ENCODE measurements at regions not wholly inside any gene's neighbourhood (a gene's known extent, or its start where the extent isn't known, plus 50 kb on each side); places are given as distances from the start of the nearest gene placed in this dataset.

DNA sequence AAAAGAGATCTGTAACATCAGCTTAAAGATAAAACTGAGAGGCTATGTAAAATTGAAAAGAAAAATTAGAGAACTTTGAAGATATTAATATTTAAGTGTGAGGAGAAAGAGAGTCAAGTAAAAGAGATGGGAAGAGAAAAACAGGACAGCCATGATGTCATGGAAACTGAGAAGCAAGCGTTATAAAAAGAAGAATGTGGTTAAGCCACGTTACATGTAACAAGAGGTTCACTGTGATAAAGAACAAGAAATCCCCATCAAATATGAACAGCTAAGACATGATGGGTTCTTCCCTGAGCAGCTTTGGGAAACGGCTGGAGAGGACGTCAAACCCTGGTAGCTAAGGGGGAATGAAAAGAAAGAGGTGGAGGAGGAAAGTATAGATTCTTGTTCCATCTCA lies 1269.3 kb upstream of the TENM3 start:
- H3K27me3 ChIP-seq (ENCODE audit: insufficient read depth, low read depth): no peaks in the 10 kb centered on the region
- H3K36me3 ChIP-seq (ENCODE audit: insufficient read depth): no peaks in the 10 kb centered on the region
- H3K9ac ChIP-seq: no peak overlapping the region
- no peak overlapping the region for H3K4me3 ChIP-seq (IDR thresholded peaks at IDR 0.05; ENCODE audit: insufficient read depth, low read depth, low read length)
- H3K79me2 ChIP-seq (ENCODE audit: insufficient read depth, low read depth): no peaks in the 10 kb centered on the region
- no peak overlapping the region for H3K27ac ChIP-seq
- H3K4me2 ChIP-seq: no peak overlapping the region
- H3K4me1 ChIP-seq (ENCODE audit: low read depth, poor library complexity, severe bottlenecking): peaks cover 9% of the 10 kb centered on the region
- TF ChIP-seq, protein P1, sequence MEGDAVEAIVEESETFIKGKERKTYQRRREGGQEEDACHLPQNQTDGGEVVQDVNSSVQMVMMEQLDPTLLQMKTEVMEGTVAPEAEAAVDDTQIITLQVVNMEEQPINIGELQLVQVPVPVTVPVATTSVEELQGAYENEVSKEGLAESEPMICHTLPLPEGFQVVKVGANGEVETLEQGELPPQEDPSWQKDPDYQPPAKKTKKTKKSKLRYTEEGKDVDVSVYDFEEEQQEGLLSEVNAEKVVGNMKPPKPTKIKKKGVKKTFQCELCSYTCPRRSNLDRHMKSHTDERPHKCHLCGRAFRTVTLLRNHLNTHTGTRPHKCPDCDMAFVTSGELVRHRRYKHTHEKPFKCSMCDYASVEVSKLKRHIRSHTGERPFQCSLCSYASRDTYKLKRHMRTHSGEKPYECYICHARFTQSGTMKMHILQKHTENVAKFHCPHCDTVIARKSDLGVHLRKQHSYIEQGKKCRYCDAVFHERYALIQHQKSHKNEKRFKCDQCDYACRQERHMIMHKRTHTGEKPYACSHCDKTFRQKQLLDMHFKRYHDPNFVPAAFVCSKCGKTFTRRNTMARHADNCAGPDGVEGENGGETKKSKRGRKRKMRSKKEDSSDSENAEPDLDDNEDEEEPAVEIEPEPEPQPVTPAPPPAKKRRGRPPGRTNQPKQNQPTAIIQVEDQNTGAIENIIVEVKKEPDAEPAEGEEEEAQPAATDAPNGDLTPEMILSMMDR (conservative IDR thresholded peaks at IDR 0.05; ENCODE audit: low read depth, low read length): no peak
- no peaks in the 10 kb centered on the region for H4K20me1 ChIP-seq (ENCODE audit: insufficient read depth)
- H2AFZ ChIP-seq (ENCODE audit: low read depth): no peak overlapping the region

DNA sequence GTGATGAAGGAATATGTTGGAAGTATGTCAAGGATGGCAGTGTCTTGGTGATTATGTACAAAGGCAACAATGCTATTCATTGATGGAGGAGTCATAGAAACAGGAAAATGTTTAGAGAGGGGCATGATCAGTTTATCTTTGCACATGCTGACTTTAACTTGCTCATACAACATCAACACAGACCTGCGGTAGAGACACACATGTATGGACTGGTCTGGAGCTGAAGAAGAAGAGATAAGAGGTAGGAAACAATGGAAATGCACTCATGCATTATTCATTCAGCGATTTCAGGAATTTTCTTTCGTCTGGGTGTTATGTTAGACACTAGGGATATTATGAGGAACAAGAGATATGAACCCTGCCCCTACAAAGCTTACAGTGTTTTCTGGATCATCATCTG lies 1252.3 kb upstream of the TENM3 start:
- Histone ChIP-seq H3K36me3 (ENCODE audit: insufficient read depth) (no peaks in the 10 kb centered on the region), H3K4me3 (IDR thresholded peaks at IDR 0.05; ENCODE audit: insufficient read depth, low read depth, low read length) (no peak overlapping the region), H3K4me1 (ENCODE audit: low read depth, poor library complexity, severe bottlenecking) (no peaks in the 10 kb centered on the region), H4K20me1 (ENCODE audit: insufficient read depth) (no peaks in the 10 kb centered on the region), H3K27ac (no peak overlapping the region), H2AFZ (ENCODE audit: low read depth) (no peak overlapping the region), H3K4me2 (no peak overlapping the region), H3K79me2 (ENCODE audit: insufficient read depth, low read depth) (no peaks in the 10 kb centered on the region), H3K9ac (no peak overlapping the region), H3K27me3 (ENCODE audit: insufficient read depth, low read depth) (no peaks in the 10 kb centered on the region)
- TF ChIP-seq, protein P1 (conservative IDR thresholded peaks at IDR 0.05; ENCODE audit: low read depth, low read length): no peak

DNA sequence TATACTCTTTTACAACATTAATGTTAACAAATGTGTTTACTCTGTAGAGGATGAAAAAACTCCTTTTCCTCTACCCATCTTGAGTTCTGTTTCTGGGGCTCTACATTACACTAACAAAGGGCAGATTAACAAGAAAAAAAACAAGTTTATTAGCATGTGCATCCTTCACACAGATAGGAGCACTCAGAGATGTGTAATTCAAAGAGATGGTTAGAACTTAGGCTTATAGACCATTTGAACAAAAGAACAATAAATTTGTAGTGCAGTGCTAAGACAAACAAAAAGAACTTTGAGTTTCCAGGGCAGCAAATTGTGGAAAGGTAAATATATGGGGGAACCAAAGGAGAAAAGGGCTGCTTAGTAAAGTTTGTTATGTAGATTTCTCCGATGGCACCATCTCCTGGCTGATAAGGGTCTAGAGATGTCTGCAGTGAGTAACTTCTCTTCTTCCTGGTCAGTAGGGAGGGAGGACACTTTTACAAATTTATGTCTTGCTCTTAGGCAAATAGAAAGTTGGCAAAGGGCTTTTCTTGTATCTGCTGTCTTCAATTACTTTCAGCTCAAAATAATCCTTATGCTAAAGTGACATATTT lies 1249.9 kb upstream of the TENM3 start:
- Histone ChIP-seq H3K9ac (no peak overlapping the region), H2AFZ (ENCODE audit: low read depth) (no peak overlapping the region), H3K4me2 (no peak overlapping the region), H4K20me1 (ENCODE audit: insufficient read depth) (no peaks in the 10 kb centered on the region), H3K79me2 (ENCODE audit: insufficient read depth, low read depth) (no peaks in the 10 kb centered on the region), H3K27ac (no peak overlapping the region), H3K36me3 (ENCODE audit: insufficient read depth) (no peaks in the 10 kb centered on the region), H3K4me1 (ENCODE audit: low read depth, poor library complexity, severe bottlenecking) (no peaks in the 10 kb centered on the region), H3K27me3 (ENCODE audit: insufficient read depth, low read depth) (no peaks in the 10 kb centered on the region), H3K4me3 (IDR thresholded peaks at IDR 0.05; ENCODE audit: insufficient read depth, low read depth, low read length) (no peak overlapping the region)
- TF ChIP-seq, protein P1 (conservative IDR thresholded peaks at IDR 0.05; ENCODE audit: low read depth, low read length): no peak

DNA sequence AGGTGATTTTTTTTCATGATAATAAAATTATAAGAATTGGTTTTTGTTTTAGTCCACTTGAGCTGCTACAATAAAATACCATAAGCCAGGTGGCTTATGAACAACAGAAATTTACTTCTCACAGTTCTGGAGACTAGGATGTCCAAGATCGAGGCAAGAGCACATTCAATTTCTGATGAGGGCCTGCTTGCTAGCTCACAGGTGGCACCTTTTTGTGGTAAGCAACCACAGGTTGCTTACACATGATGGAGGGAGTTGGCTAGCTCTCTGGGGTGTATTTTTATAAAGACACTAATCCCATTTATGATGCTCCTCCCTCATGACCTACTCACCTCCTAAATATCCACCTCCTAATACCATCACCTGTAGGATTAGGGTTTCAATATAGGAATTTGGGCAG lies 1248.5 kb upstream of the TENM3 start:
- Histone ChIP-seq H3K27ac (no peak overlapping the region), H3K4me3 (IDR thresholded peaks at IDR 0.05; ENCODE audit: insufficient read depth, low read depth, low read length) (no peak overlapping the region), H3K4me2 (no peak overlapping the region), H4K20me1 (ENCODE audit: insufficient read depth) (no peaks in the 10 kb centered on the region), H3K36me3 (ENCODE audit: insufficient read depth) (no peaks in the 10 kb centered on the region), H3K9ac (no peak overlapping the region), H3K79me2 (ENCODE audit: insufficient read depth, low read depth) (no peaks in the 10 kb centered on the region), H3K4me1 (ENCODE audit: low read depth, poor library complexity, severe bottlenecking) (no peaks in the 10 kb centered on the region), H2AFZ (ENCODE audit: low read depth) (no peak overlapping the region), H3K27me3 (ENCODE audit: insufficient read depth, low read depth) (no peaks in the 10 kb centered on the region)
- TF ChIP-seq, protein P1 (conservative IDR thresholded peaks at IDR 0.05; ENCODE audit: low read depth, low read length): no peak

Measured in KMS-11 (cell line).